Endometrium (tissue), 2 donors: ENCODE measurements at regions not wholly inside any gene's neighbourhood (a gene's known extent, or its start where the extent isn't known, plus 50 kb on each side); places are given as distances from the start of the nearest gene placed in this dataset.
"Not testable (repeated sequence)": the region's sequence is repeated elsewhere in the genome, so short reads cannot be mapped to it uniquely, and the experiment has no call there.

Experiments
- FAIRE-seq: peaks from 2 replicates; lab custom pipeline; 2012; peaks lifted over from hg19 to GRCh38; lab: Jason Lieb, UNC
- donor health status: control.
- donor health status: control.

- not testable (repeated sequence) for FAIRE-seq
Measured at GRCh38 chr1:224028802-224029201, 85.1 kb upstream of the FBXO28 start.

DNA sequence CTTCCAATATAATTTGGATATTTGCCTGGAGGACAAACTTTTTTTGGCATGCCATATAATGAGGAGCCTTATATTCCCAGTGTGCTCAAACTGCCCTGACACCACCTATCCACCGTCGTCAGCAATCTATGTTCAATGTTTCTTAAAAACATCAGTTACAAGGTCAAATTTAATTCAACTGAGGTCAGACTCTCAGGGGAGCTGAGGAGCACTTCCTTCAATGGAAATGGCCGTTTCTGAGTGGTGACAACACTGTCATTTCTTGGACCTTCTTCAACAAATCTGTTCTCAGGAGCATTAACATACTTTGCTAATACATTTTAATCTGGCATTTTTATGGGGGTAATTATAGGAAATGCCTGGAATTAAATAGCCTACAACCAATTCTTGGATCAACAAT lies 90.8 kb upstream of the FBXO28 start:
- not testable (repeated sequence) for FAIRE-seq

GRCh38 chr1:224022249-224022970 lies 91.5 kb upstream of the FBXO28 start:
- FAIRE-seq: not testable (repeated sequence)

DNA sequence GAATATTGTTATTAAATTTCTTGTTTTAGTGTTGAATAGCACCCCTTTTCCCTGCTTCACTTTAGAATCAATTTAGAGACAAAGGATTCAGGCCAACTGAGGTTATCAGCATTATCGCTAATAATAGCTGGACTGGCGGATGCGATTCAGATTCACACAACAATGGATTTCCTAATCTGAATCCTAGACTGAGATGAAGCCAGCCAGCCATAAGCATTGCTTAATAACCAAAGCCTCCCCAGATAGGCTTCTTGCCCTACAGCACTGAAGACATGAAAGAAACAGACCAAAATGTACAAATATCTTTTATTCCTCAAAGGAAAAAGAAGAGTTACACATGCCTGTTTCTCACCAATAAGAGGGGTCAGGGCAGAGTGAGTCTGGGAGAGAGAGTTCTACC lies 94.0 kb upstream of the FBXO28 start:
- not testable (repeated sequence) for FAIRE-seq

- not testable (repeated sequence) for FAIRE-seq
Measured at GRCh38 chr1:224015782-224016181, 98.1 kb upstream of the FBXO28 start.

- no peak for FAIRE-seq
Measured at GRCh38 chr1:224014330-224014649, 99.6 kb upstream of the FBXO28 start.

DNA sequence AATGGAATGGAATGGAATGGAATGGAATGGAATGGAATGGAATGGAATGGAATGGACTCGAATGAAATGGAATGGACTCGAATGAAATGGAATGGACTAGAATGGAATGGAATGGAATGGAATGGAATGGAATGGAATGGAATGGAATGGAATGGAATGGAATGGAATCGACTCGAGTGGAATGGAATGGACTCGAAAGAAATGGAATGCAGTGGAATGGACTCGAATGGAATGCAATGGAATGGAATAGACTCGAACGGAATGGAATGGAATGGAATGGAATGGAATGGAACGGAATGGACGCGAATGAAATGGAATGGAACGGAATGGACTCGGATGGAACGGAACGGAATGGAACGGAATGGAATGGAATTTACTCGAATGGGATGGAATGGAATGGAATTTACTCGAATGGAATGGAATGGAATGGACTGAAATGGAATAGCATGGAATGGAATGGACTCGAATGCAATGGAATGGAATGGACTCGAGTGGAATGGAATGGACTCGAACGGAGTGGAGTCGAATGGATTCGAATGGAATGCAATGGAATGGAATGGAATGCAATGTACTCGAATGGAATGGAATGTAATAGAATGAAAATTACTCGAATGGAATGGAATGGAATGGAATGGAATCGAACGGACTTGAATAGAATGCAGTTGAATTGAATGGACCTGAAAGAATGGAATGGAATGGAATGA lies 100.1 kb upstream of the FBXO28 start:
- not testable (repeated sequence) for FAIRE-seq

DNA sequence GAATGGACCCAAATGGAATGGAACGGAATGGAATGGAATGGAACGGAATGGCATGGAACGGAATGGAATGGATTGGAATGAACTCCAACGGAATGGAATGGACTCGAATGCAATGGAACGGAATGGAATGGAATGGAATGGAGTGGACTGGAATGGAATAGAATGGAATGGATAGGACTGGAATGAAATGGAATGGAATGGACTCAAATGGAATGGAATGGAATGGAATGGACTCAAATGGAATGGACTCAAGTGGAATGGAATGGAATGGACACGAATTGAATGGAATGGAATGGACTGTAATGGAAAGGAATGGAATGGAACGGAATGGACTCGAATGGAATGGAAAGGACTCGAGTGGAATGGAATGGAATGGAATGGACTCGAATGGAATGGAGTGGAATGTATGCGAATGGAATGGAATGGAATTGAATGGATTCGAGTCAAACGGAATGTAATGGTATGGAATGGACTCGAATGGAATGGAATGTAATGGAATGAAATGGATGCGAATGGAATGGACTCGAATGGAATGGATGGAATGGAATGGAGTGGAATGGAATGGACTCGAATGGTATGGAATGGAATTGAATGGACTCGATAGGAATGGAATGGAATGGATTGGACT lies 101.0 kb upstream of the FBXO28 start:
- FAIRE-seq: not testable (repeated sequence)

DNA sequence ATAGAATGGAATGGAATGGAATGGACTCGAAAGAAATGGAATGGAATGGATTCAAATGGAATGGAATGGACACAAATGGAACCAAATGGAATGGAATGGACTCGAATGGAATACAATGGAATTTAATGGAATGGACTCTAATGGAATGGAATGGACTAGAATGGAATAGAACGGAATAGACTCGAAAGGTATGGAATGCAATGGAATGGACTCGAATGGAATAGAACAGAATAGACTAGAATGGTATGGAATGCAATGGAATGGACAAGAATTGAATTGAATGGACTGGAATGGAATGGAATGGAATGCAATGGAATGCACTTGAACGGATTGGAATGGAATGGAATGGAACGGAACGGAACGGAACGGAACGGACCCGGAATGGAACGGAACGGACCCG lies 101.7 kb upstream of the FBXO28 start:
- FAIRE-seq: not testable (repeated sequence)

- not testable (repeated sequence) for FAIRE-seq
Measured at GRCh38 chr1:224011751-224012150, 102.2 kb upstream of the FBXO28 start.

DNA sequence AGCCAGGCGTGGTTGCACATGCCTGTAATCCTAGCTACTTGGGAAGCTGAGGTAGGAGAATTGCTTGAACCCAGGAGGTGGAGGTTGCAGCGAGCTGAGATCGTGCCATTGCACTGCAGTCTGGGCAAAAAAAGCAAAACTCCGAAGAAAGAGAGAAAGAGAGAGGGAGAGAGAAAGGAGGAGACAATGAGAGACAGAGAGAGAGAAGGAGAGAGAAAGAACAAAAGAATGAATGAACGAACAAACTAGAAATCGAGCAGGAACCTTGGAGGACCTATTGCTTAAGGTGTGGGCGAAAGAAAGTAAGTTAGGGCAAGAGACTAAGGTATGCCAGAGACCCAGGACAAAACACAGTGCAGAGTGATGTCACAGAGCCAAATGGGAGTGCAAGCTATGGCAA lies 102.8 kb upstream of the FBXO28 start:
- not testable (repeated sequence) for FAIRE-seq

- FAIRE-seq: not testable (repeated sequence)
Measured at GRCh38 chr1:224005973-224006372, 107.9 kb upstream of the FBXO28 start.

DNA sequence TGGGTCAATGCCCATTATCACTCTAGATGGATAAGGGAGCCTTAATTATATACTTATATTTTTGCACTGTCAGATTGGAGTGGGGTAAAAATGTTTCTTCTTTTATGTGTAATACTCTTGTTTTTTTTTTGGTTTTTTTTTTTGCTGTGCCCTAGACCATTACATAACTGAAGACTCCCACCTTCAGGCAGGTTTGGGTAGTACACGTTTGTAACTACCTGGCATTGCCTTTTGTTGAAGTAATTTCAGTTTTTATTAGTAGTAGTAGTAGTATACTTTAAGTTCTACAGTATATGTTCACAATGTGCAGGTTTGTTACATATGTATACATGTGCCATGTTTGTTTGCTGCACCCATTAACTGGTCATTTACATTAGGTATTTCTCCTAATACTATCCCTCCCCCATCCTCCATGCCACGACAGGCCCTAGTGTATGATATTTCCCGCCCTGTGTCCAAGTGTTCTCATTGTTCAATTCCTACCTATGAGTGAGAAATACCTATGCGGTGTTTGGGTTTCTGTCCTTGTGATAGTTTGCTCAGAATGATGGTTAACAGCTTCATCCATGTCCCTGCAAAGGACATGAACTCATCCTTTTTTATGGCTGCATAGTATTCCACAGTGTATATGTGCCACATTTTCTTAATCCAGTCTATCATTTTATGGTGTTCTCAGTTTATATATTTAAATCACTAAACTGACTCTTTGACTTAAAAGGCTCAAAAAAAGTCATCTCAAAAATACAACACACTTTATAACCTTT lies 109.2 kb upstream of the FBXO28 start:
- not testable (repeated sequence) for FAIRE-seq

DNA sequence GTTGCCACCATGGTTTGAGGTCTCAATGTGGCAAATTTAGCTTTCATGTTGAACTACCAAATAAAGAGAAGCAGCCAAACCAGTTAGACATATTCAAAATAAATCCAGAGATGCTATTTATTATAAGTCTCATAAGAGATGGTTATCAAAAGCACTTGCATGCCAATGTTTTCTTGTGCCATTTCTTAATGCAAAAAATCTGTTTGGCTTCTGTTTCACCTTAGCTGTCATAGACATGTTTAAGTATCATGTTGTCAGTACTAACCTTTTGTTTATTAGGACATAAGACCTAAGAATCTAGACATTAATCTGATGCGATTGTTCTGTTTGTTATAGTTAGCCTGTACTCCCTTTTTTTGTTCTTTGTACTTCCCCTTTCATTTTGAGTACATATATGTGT lies 110.0 kb upstream of the FBXO28 start:
- not testable (repeated sequence) for FAIRE-seq

GRCh38 chr1:224001757-224002156 lies 112.2 kb upstream of the FBXO28 start:
- FAIRE-seq: not testable (repeated sequence)

DNA sequence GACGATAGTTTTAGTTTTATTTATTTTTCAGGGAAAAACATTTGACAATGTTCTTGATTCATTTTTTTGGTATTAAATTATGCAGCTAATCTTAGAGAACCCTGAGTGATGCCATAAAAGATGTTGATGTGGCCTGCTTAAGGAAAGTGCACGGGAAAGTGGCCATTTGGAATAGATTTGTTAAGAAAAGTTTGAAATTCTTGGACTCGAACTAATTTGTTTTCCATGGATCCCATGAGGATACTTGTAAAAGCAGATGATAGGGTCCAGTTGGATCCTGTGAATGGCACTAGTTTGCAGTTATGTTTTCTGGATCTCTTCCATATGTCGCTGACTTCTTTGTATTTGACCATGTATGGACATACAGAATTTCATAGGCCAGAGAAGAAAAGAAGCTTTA lies 114.2 kb upstream of the FBXO28 start:
- FAIRE-seq: not testable (repeated sequence)

GRCh38 chr1:223998676-223999455 lies 115.0 kb upstream of the FBXO28 start:
- FAIRE-seq: not testable (repeated sequence)

GRCh38 chr1:223996376-223996775 lies 117.5 kb upstream of the FBXO28 start:
- FAIRE-seq: not testable (repeated sequence)

- peak; percentile 85 for FAIRE-seq
Measured at GRCh38 chr1:223992456-223993246, 121.3 kb upstream of the FBXO28 start.

GRCh38 chr1:223991297-223991857 lies 122.5 kb upstream of the FBXO28 start:
- not testable (repeated sequence) for FAIRE-seq
